GM10266 (cell line): ENCODE measurements at regions not wholly inside any gene's neighbourhood (a gene's known extent, or its start where the extent isn't known, plus 50 kb on each side); places are given as distances from the start of the nearest gene placed in this dataset.

Source experiments
- DNase-seq: peaks from one replicate; pipeline ENCODE4 v3.0.0; 2012; ENCODE audit errors: extremely low spot score
- CTCF ChIP-seq: IDR thresholded peaks from 2 replicates; pipeline ENCODE4 v1.5.1; 2012; ENCODE audit warnings: mild to moderate bottlenecking, low read depth; ENCODE audit not compliant: control insufficient read depth, insufficient read depth; ENCODE audit errors: missing control alignments

GRCh38 chr15:35850284-35850683 is 304.3 kb upstream of the DPH6 start:
- no peak for DNase-seq
- no peak for TF ChIP-seq CTCF

GRCh38 chr15:35851491-35851890 is 305.5 kb upstream of the DPH6 start:
- DNase-seq = no peak
- TF ChIP-seq CTCF = no peak

- TF ChIP-seq CTCF = no peak
Measured at GRCh38 chr15:35852818-35853624, 307.1 kb upstream of the DPH6 start.

GRCh38 chr15:35854316-35854715 is 308.4 kb upstream of the DPH6 start:
- TF ChIP-seq CTCF = no peak
- DNase-seq = no peak

More at GRCh38 chr15:35852818-35853624, 307.1 kb upstream of the DPH6 start:
- DNase-seq = no peak

- DNase-seq = no peak
- no peak for TF ChIP-seq CTCF
Measured at GRCh38 chr15:35857567-35858226, 311.7 kb upstream of the DPH6 start.

GRCh38 chr15:35858707-35859106 is 312.7 kb upstream of the DPH6 start:
- no peak for TF ChIP-seq CTCF
- DNase-seq = no peak

- no peak for TF ChIP-seq CTCF
- no peak for DNase-seq
Measured at GRCh38 chr15:35863655-35864054, 317.7 kb upstream of the DPH6 start.
